Fibroblast of lung (primary cell): ENCODE measurements at regions not wholly inside any gene's neighbourhood (a gene's known extent, or its start where the extent isn't known, plus 50 kb on each side); places are given as distances from the start of the nearest gene placed in this dataset.

ENCODE experiments used
- DNase-seq, 2 donors: peaks; one replicate each; pipeline versions ENCODE4 v3.0.0 to v3.0.0-alpha.2; 2010; ENCODE audit warnings: low read depth in 2 of 2
- H2AFZ ChIP-seq: 2 replicates; pipeline ENCODE4 v1.5.1; 2012; ENCODE audit warnings: low read length, control low read depth, inconsistent platforms
- H3K27ac ChIP-seq: 2 replicates; pipeline ENCODE4 v1.5.1; 2011; ENCODE audit warnings: low read length, control low read depth; ENCODE audit not compliant: insufficient read depth
- H3K27me3 ChIP-seq: 2 replicates; pipeline ENCODE4 v1.5.1; 2011; ENCODE audit warnings: mild to moderate bottlenecking, low read length; ENCODE audit not compliant: control insufficient read depth, insufficient read depth
- H3K36me3 ChIP-seq: 2 replicates; pipeline ENCODE4 v1.5.1; 2011; ENCODE audit warnings: low read length; ENCODE audit not compliant: control insufficient read depth, insufficient read depth
- H3K4me1 ChIP-seq: 2 replicates; pipeline ENCODE4 v1.5.1; 2011; ENCODE audit warnings: low read length; ENCODE audit not compliant: control insufficient read depth, insufficient read depth; ENCODE audit errors: extremely low read depth
- H3K4me2 ChIP-seq: 2 replicates; pipeline ENCODE4 v1.5.1; 2011; ENCODE audit warnings: low read length, control low read depth; ENCODE audit not compliant: insufficient read depth; ENCODE audit errors: extremely low read depth
- H3K4me3 ChIP-seq, 4 experiments: fragments of 200-600 bp in 1 of 4; sonication (generic) in 1 of 4; replicated peaks in 1 of 4; 2 replicates each; pipeline ENCODE4 v1.5.1; 2011 to 2016; ENCODE audit warnings: low read length in 4 of 4, low read depth in 3 of 4, mild to moderate bottlenecking in 3 of 4, control low read depth in 2 of 4, inconsistent platforms in 1 of 4, mixed read lengths in 1 of 4; ENCODE audit not compliant: insufficient read depth in 1 of 4; ENCODE audit errors: control extremely low read depth in 1 of 4
- H3K79me2 ChIP-seq: 2 replicates; pipeline ENCODE4 v1.5.1; 2012; ENCODE audit warnings: mild to moderate bottlenecking, low read length, inconsistent platforms; ENCODE audit not compliant: control insufficient read depth, insufficient read depth
- H3K9ac ChIP-seq: 2 replicates; pipeline ENCODE4 v1.5.1; 2011; ENCODE audit warnings: mild to moderate bottlenecking, low read length, control low read depth; ENCODE audit not compliant: insufficient read depth
- H3K9me3 ChIP-seq: 2 replicates; pipeline ENCODE4 v1.5.1; 2012; ENCODE audit warnings: low read depth, low read length; ENCODE audit not compliant: control insufficient read depth, insufficient read depth
- H4K20me1 ChIP-seq: 2 replicates; pipeline ENCODE4 v1.5.1; 2011; ENCODE audit warnings: low read length; ENCODE audit not compliant: control insufficient read depth, insufficient read depth; ENCODE audit errors: extremely low read depth
- EZH2 ChIP-seq: IDR thresholded peaks from 2 replicates; pipeline ENCODE4 v1.5.1; 2012; ENCODE audit warnings: low read length, control low read depth, mild to moderate bottlenecking; ENCODE audit errors: missing control alignments
- TF ChIP-seq, protein P1 (sequence below), 2 donors: IDR thresholded peaks in 1 of 2; conservative IDR thresholded peaks in 1 of 2; 1 replicate in 1 of 2; 2 replicates in 1 of 2; pipeline ENCODE4 v1.5.1; 2011 to 2012; ENCODE audit warnings: low read length in 2 of 2, control low read depth in 1 of 2, inconsistent platforms in 1 of 2, low read depth in 1 of 2, mild to moderate bottlenecking in 1 of 2

DNA sequence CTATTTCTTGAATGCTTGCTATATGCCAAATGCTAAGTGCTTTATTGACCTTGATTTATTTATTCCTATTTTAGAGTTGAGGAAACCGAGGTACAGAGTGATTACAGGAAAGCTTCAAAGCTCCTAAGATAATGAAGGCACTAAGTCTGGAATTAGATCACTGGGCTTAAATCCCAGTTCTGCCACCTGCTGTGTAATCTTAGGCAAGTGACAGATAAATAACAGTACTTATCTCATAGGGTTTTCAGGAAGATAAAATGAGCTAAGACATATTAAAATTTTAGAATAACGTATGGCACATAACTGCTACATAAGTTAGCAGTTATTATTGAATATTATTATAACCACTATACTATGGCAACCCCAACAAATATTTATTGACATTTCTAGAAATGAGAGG, 843.8 kb downstream of the DTWD2 start:
- H4K20me1 ChIP-seq, result no peaks in the 10 kb centered on the region
- DNase-seq, result no peak
- TF ChIP-seq, protein P1, sequence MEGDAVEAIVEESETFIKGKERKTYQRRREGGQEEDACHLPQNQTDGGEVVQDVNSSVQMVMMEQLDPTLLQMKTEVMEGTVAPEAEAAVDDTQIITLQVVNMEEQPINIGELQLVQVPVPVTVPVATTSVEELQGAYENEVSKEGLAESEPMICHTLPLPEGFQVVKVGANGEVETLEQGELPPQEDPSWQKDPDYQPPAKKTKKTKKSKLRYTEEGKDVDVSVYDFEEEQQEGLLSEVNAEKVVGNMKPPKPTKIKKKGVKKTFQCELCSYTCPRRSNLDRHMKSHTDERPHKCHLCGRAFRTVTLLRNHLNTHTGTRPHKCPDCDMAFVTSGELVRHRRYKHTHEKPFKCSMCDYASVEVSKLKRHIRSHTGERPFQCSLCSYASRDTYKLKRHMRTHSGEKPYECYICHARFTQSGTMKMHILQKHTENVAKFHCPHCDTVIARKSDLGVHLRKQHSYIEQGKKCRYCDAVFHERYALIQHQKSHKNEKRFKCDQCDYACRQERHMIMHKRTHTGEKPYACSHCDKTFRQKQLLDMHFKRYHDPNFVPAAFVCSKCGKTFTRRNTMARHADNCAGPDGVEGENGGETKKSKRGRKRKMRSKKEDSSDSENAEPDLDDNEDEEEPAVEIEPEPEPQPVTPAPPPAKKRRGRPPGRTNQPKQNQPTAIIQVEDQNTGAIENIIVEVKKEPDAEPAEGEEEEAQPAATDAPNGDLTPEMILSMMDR (conservative IDR thresholded peaks at IDR 0.05 in 1 of 2, IDR thresholded peaks at IDR 0.05 in 1 of 2; ENCODE audit: low read depth in 1 of 2, low read length in 2 of 2), result no peak
- no peak for TF ChIP-seq EZH2
- H3K27ac ChIP-seq, result no peak overlapping the region
- H3K27me3 ChIP-seq, result no peaks in the 10 kb centered on the region
- H3K9me3 ChIP-seq, result no peaks in the 10 kb centered on the region
- H3K79me2 ChIP-seq, result no peaks in the 10 kb centered on the region
- no peak overlapping the region for H3K4me2 ChIP-seq
- no peak overlapping the region for H3K4me3 ChIP-seq
- no peak overlapping the region for H3K9ac ChIP-seq
- no peak overlapping the region for H2AFZ ChIP-seq
- H3K4me1 ChIP-seq, result no peaks in the 10 kb centered on the region
- H3K36me3 ChIP-seq, result no peaks in the 10 kb centered on the region

DNA sequence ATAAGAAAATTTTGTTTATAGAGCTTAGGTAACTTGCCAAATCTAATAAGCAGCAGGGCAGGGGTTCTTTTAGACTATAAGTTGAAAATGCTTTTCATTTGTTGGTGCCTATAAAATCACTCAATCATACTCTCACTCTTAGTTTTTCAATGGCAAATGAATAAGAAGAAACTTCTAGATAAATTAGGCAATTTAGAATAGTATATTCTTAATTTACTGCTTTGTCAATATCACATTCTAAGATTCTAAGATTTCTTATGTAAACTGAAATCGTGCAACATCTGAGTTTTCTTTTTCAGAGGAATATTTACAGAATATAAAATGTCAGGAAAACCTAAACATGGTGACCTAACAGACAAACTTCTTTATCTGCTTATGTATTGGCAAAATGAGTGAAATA, 849.0 kb downstream of the DTWD2 start:
- H3K9ac ChIP-seq, result no peak overlapping the region
- no peaks in the 10 kb centered on the region for H3K36me3 ChIP-seq
- H2AFZ ChIP-seq, result no peak overlapping the region
- no peaks in the 10 kb centered on the region for H3K9me3 ChIP-seq
- H3K4me3 ChIP-seq, result no peak overlapping the region
- DNase-seq, result no peak
- no peaks in the 10 kb centered on the region for H3K27me3 ChIP-seq
- H3K79me2 ChIP-seq, result no peaks in the 10 kb centered on the region
- H4K20me1 ChIP-seq, result no peaks in the 10 kb centered on the region
- TF ChIP-seq, protein P1 (conservative IDR thresholded peaks at IDR 0.05 in 1 of 2, IDR thresholded peaks at IDR 0.05 in 1 of 2; ENCODE audit: low read depth in 1 of 2, low read length in 2 of 2), result no peak
- no peak for TF ChIP-seq EZH2
- no peaks in the 10 kb centered on the region for H3K4me1 ChIP-seq
- H3K27ac ChIP-seq, result no peak overlapping the region
- no peak overlapping the region for H3K4me2 ChIP-seq

DNA sequence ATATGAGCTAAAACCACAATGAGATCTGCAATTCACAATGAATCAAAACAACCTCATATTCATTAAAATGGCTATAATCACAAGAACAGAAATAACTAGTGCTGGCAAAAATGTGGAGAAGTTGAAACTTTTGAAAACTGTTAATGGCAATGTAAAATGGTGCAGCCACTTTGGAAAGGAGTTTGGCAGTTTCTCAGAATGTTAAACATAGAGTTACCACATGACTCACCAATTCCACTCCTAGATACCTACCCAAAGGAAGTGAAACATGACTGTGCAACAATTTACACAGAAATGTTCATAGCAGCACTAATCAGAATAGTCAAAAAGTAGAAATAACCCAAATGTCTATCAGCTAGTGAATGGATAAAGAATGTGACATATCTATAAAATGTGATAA, 862.2 kb downstream of the DTWD2 start:
- no peak overlapping the region for H3K27ac ChIP-seq
- no peak overlapping the region for H3K9ac ChIP-seq
- H3K4me3 ChIP-seq, result no peak overlapping the region
- peak; percentile 27 to 29 for DNase-seq
- no peak overlapping the region for H3K4me2 ChIP-seq
- H3K4me1 ChIP-seq, result no peaks in the 10 kb centered on the region
- no peaks in the 10 kb centered on the region for H3K27me3 ChIP-seq
- no peaks in the 10 kb centered on the region for H4K20me1 ChIP-seq
- TF ChIP-seq, protein P1 (conservative IDR thresholded peaks at IDR 0.05 in 1 of 2, IDR thresholded peaks at IDR 0.05 in 1 of 2; ENCODE audit: low read depth in 1 of 2, low read length in 2 of 2), result no peak
- TF ChIP-seq EZH2, result no peak
- H3K9me3 ChIP-seq, result no peaks in the 10 kb centered on the region
- H2AFZ ChIP-seq, result no peak overlapping the region
- no peaks in the 10 kb centered on the region for H3K36me3 ChIP-seq
- no peaks in the 10 kb centered on the region for H3K79me2 ChIP-seq
